Peyer's patch (tissue), 4 donors: ENCODE measurements at regions not wholly inside any gene's neighbourhood (a gene's known extent, or its start where the extent isn't known, plus 50 kb on each side); places are given as distances from the start of the nearest gene placed in this dataset.

Source experiments
- CTCF ChIP-seq, 6 experiments: fragments of 450-650 bp in 4 of 6; fragments of 200-600 bp in 2 of 6; sonication (generic) in 1 of 6; IDR thresholded peaks; one replicate each; pipeline ENCODE4 v1.5.1; 2017 to 2019; ENCODE audit warnings: antibody characterized with exemption in 6 of 6, mild to moderate bottlenecking in 3 of 6, moderate library complexity in 1 of 6
- POLR2A ChIP-seq, 2 donors: fragments of 450-650 bp; IDR thresholded peaks; one replicate each; pipeline ENCODE4 v1.5.1; 2017; ENCODE audit warnings: antibody characterized with exemption in 2 of 2, mild to moderate bottlenecking in 2 of 2, moderate library complexity in 2 of 2

DNA sequence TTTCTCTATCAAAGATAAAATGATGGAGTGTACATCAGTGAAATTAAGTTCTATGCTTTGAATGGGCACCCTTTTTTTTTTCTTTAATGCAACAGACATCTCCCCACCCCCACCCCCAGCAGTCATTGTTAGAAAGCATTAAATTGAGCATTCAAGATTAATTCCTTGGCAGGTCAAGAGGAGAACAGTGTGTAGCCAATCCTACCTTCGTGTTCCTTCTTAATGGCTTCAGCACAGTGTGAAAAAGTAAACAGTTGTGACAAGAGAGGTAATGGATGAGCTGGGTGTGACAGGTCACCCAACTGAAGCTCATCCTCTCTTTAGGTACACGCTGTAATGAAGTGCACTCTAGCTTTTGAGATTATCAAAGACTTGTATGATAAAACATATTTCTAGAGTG lies 198.5 kb upstream of the RARB start:
- no peak for TF ChIP-seq CTCF (IDR thresholded peaks at IDR 0.05)
- no peak for TF ChIP-seq POLR2A (IDR thresholded peaks at IDR 0.05)
